Transverse colon (tissue), 3 donors: ENCODE measurements at regions not wholly inside any gene's neighbourhood (a gene's known extent, or its start where the extent isn't known, plus 50 kb on each side); places are given as distances from the start of the nearest gene placed in this dataset.

Experiments used
- EP300 ChIP-seq: sonication (generic); formaldehyde crosslinking; IDR thresholded peaks from one replicate; pipeline ENCODE4 v1.6.1; 2017; ENCODE audit warnings: antibody characterized with exemption, low read depth
- TF ChIP-seq, protein P1 (sequence below), 5 experiments: fragments of 200-600 bp in 3 of 5; fragments of 450-650 bp in 2 of 5; sonication (generic) in 3 of 5; IDR thresholded peaks; 1 replicate in 2 of 5; 2 replicates in 3 of 5; pipeline ENCODE4 v1.5.1; 2016 to 2017; ENCODE audit warnings: antibody characterized with exemption in 5 of 5, inconsistent platforms in 3 of 5, mild to moderate bottlenecking in 2 of 5, moderate library complexity in 1 of 5

DNA sequence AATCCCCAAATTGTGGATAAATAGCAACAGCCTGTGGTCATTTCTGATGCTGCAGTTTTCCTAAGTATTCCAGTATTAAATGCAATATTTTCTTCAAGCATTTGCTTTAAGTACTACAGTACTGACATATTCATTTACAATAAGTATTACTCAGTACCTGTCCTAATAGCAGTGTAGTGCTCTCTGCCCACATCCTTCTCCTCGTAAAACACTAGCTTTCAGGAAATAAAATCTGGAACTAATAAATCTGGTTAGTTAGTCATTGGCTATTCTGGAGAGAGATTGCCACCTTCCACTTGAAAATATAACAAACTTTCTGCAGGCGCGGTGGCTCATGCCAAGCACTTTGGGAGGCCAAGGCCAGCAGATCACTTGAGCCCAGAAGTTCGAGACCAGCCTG, 441.5 kb downstream of the PRKD1 start:
- TF ChIP-seq, protein P1, sequence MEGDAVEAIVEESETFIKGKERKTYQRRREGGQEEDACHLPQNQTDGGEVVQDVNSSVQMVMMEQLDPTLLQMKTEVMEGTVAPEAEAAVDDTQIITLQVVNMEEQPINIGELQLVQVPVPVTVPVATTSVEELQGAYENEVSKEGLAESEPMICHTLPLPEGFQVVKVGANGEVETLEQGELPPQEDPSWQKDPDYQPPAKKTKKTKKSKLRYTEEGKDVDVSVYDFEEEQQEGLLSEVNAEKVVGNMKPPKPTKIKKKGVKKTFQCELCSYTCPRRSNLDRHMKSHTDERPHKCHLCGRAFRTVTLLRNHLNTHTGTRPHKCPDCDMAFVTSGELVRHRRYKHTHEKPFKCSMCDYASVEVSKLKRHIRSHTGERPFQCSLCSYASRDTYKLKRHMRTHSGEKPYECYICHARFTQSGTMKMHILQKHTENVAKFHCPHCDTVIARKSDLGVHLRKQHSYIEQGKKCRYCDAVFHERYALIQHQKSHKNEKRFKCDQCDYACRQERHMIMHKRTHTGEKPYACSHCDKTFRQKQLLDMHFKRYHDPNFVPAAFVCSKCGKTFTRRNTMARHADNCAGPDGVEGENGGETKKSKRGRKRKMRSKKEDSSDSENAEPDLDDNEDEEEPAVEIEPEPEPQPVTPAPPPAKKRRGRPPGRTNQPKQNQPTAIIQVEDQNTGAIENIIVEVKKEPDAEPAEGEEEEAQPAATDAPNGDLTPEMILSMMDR (IDR thresholded peaks at IDR 0.05) = no peak
- no peak for TF ChIP-seq EP300
